Mesenchymal stem cell (in vitro differentiated cells and primary cell): ENCODE measurements at regions not wholly inside any gene's neighbourhood (a gene's known extent, or its start where the extent isn't known, plus 50 kb on each side); places are given as distances from the start of the nearest gene placed in this dataset.

ENCODE experiments used
- DNase-seq: peaks from one replicate; pipeline ENCODE4 v3.0.0-alpha.2; 2013
- H2AFZ ChIP-seq: one replicate; pipeline ENCODE4 v1.6.1; 2013; ENCODE audit warnings: low read depth, mild to moderate bottlenecking, control low read depth, inconsistent platforms, low read length, moderate library complexity
- H2AK5ac ChIP-seq: 2 replicates; pipeline ENCODE4 v1.6.1; 2013; ENCODE audit warnings: low read length, moderate library complexity, mild to moderate bottlenecking, inconsistent platforms; ENCODE audit not compliant: severe bottlenecking
- H2BK120ac ChIP-seq: one replicate; pipeline ENCODE4 v1.6.1; 2013; ENCODE audit warnings: low read depth, mild to moderate bottlenecking, inconsistent platforms, low read length, moderate library complexity
- H2BK12ac ChIP-seq, 2 experiments: one replicate each; pipeline ENCODE4 v1.6.1; 2013; ENCODE audit warnings: inconsistent platforms in 2 of 2, low read length in 2 of 2, mild to moderate bottlenecking in 2 of 2, moderate library complexity in 2 of 2, control low read depth in 1 of 2
- H2BK15ac ChIP-seq: one replicate; pipeline ENCODE4 v1.6.1; 2013; ENCODE audit warnings: mild to moderate bottlenecking, low read depth, inconsistent platforms; ENCODE audit not compliant: poor library complexity, severe bottlenecking
- H2BK5ac ChIP-seq: 2 replicates; pipeline ENCODE4 v1.6.1; 2013; ENCODE audit warnings: low read depth, mild to moderate bottlenecking, low read length, control low read depth, inconsistent platforms; ENCODE audit not compliant: poor library complexity, severe bottlenecking
- H3K14ac ChIP-seq, 2 experiments: one replicate each; pipeline ENCODE4 v1.6.1; 2013; ENCODE audit warnings: inconsistent platforms in 2 of 2, low read length in 2 of 2, control low read depth in 1 of 2, mild to moderate bottlenecking in 1 of 2, moderate library complexity in 1 of 2
- H3K18ac ChIP-seq, 2 experiments: one replicate each; pipeline ENCODE4 v1.6.1; 2013; ENCODE audit warnings: inconsistent platforms in 2 of 2, low read length in 2 of 2, control low read depth in 1 of 2, low read depth in 1 of 2, mild to moderate bottlenecking in 1 of 2
- H3K23ac ChIP-seq, 2 experiments: one replicate each; pipeline ENCODE4 v1.6.1; 2013; ENCODE audit warnings: inconsistent platforms in 2 of 2, low read length in 2 of 2, mild to moderate bottlenecking in 2 of 2, moderate library complexity in 2 of 2, control low read depth in 1 of 2
- H3K27ac ChIP-seq: 2 replicates; pipeline ENCODE4 v1.5.1; 2013; ENCODE audit warnings: mild to moderate bottlenecking, moderate library complexity, low read length, control low read depth, inconsistent platforms; ENCODE audit not compliant: poor library complexity, severe bottlenecking
- H3K27me3 ChIP-seq, 2 experiments: 2 replicates each; pipeline versions ENCODE4 v1.6.1 to v1.7.0; 2013; ENCODE audit warnings: low read length in 2 of 2, mild to moderate bottlenecking in 2 of 2, moderate library complexity in 2 of 2, control low read depth in 1 of 2, inconsistent platforms in 1 of 2; ENCODE audit not compliant: control insufficient read depth in 1 of 2, insufficient read depth in 1 of 2
- H3K36me3 ChIP-seq, 2 experiments: 2 replicates each; pipeline versions ENCODE4 v1.6.1 to v1.7.0; 2013; ENCODE audit warnings: low read length in 2 of 2, control low read depth in 1 of 2, inconsistent platforms in 1 of 2, low read depth in 1 of 2, mild to moderate bottlenecking in 1 of 2; ENCODE audit not compliant: insufficient read depth in 2 of 2, control insufficient read depth in 1 of 2
- H3K4ac ChIP-seq, 2 experiments: one replicate each; pipeline ENCODE4 v1.6.1; 2013; ENCODE audit warnings: inconsistent platforms in 2 of 2, low read length in 2 of 2, mild to moderate bottlenecking in 2 of 2, moderate library complexity in 2 of 2, control low read depth in 1 of 2, low read depth in 1 of 2
- H3K4me1 ChIP-seq: 2 replicates; pipeline ENCODE4 v1.6.1; 2013; ENCODE audit warnings: low read depth, low read length, control low read depth; ENCODE audit not compliant: control insufficient read depth, insufficient read depth
- H3K4me2 ChIP-seq: 2 replicates; pipeline ENCODE4 v1.6.1; 2013; ENCODE audit warnings: low read length, mild to moderate bottlenecking, inconsistent platforms; ENCODE audit not compliant: poor library complexity, severe bottlenecking
- H3K4me3 ChIP-seq, 2 experiments: 2 replicates each; pipeline versions ENCODE4 v1.5.1 to v1.7.0; 2013; ENCODE audit warnings: low read length in 2 of 2, mild to moderate bottlenecking in 2 of 2, control low read depth in 1 of 2, low read depth in 1 of 2; ENCODE audit not compliant: insufficient read depth in 1 of 2
- H3K79me1 ChIP-seq: replicated peaks from 2 replicates; pipeline ENCODE4 v1.6.1; 2013; ENCODE audit warnings: mild to moderate bottlenecking, control low read depth, low read length, inconsistent platforms; ENCODE audit not compliant: poor library complexity, severe bottlenecking
- H3K9ac ChIP-seq: 2 replicates; pipeline ENCODE4 v1.7.0; 2013; ENCODE audit warnings: mild to moderate bottlenecking, low read length, moderate library complexity
- H3K9me3 ChIP-seq: 2 replicates; pipeline ENCODE4 v1.7.0; 2013; ENCODE audit warnings: mild to moderate bottlenecking, low read length; ENCODE audit not compliant: control insufficient read depth
- H4K8ac ChIP-seq: one replicate; pipeline ENCODE4 v1.6.1; 2013; ENCODE audit warnings: inconsistent platforms, mild to moderate bottlenecking, low read length, moderate library complexity
- H4K91ac ChIP-seq: one replicate; pipeline ENCODE4 v1.6.1; 2013; ENCODE audit warnings: mild to moderate bottlenecking, low read length, inconsistent platforms
- WGBS: methylation state at CpG from one replicate; pipeline ENCODE4 v1.1.7; 2013; ENCODE audit warnings: mixed read lengths; 5-methylcytosine and 5-hydroxymethylcytosine counted together

- Histone ChIP-seq H3K9ac (no peak overlapping the region), H3K4me1 (no peaks in the 10 kb centered on the region), H2BK120ac (no peak overlapping the region), H4K8ac (no peak overlapping the region), H2AFZ (no peak overlapping the region), H3K27ac (no peak overlapping the region), H2BK15ac (no peak overlapping the region), H3K36me3 (no peaks in the 10 kb centered on the region), H3K9me3 (peaks cover 37% of the 10 kb centered on the region), H3K4me3 (no peak overlapping the region), H3K18ac (no peak overlapping the region), H4K91ac (no peak overlapping the region), H3K79me1 (no peaks in the 10 kb centered on the region), H2BK12ac (no peak overlapping the region), H2BK5ac (no peak overlapping the region), H3K23ac (no peak overlapping the region), H3K4ac (no peak overlapping the region), H2AK5ac (no peak overlapping the region), H3K27me3 (no peaks in the 10 kb centered on the region), H3K14ac (no peak overlapping the region), H3K4me2 (no peak overlapping the region)
- no peak for DNase-seq
- 62% methylated on average over 4 of the region's 4 CpGs for WGBS
These were observed 523.4 kb upstream of the CDH4 start for GRCh38 chr20:60728705-60729104.

DNA sequence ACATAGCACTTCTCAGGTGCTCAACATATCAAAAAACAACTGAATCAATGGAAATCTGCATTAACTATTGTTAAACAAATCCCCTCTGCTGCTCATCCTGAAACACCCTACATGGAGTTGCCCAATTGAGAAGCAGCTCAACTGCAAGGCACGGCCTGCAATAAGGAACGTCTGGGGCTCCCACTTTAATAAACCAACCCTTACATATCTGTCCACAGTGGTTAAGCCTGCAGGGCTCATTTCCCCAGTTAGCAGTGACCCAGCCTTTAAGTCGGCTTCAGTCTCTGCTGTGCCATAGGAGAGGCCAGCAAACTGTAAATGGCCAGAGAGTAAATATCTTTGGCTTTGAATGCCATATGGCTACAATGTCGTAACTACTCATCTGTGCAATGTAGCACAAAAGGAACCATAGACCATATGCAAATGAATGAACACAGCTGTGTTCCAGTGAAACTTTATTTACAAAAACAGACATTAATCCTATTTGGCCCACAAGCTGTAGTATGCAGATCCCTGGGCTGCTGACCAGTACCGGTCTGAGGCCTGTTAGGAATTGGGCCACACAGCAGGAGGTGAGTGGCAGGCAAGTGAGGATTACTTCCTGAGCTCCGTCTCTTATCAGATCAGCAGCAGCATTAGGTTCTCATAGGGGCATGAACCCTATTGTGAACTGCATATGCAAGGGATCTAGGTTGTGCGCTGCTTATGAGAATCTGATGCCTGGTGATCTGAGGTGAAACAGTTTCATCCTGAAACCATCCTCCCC is 522.7 kb upstream of the CDH4 start:
- H4K8ac ChIP-seq: no peak overlapping the region
- no peak overlapping the region for H3K4me3 ChIP-seq
- H2BK5ac ChIP-seq: no peak overlapping the region
- H3K79me1 ChIP-seq: no peaks in the 10 kb centered on the region
- H3K36me3 ChIP-seq: no peaks in the 10 kb centered on the region
- WGBS: 40% methylated on average over 7 of the region's 7 CpGs
- no peaks in the 10 kb centered on the region for H3K27me3 ChIP-seq
- H3K27ac ChIP-seq: no peak overlapping the region
- no peak overlapping the region for H2AFZ ChIP-seq
- DNase-seq: no peak
- no peak overlapping the region for H3K18ac ChIP-seq
- H3K14ac ChIP-seq: no peak overlapping the region
- H3K4me2 ChIP-seq: no peak overlapping the region
- no peak overlapping the region for H3K23ac ChIP-seq
- no peaks in the 10 kb centered on the region for H3K4me1 ChIP-seq
- H3K4ac ChIP-seq: no peak overlapping the region
- H3K9ac ChIP-seq: no peak overlapping the region
- H2AK5ac ChIP-seq: no peak overlapping the region
- H4K91ac ChIP-seq: no peak overlapping the region
- no peak overlapping the region for H2BK15ac ChIP-seq
- H2BK12ac ChIP-seq: no peak overlapping the region
- H3K9me3 ChIP-seq: peaks cover 37% of the 10 kb centered on the region
- H2BK120ac ChIP-seq: no peak overlapping the region

DNA sequence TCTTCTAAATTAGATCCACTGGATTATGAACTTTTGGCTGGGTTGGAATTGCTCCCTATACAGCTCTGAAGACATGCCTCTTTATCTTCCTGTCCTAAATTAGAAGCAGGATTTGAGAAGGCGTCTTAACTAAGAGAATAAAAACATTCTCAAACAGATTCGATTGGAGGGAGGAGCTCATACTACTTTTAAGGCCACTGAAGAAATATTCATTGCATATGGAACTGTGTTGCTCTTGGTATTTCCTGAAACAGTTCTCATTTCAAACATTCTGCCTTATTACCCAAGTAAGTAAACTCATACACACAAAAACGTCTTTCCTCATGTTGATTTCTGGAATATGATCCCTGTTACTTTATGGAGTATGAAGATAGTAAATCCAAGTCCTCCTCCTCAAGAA is 519.7 kb upstream of the CDH4 start:
- Histone ChIP-seq H2BK12ac (no peak overlapping the region), H3K4me2 (no peak overlapping the region), H2BK15ac (no peak overlapping the region), H3K4me3 (no peak overlapping the region), H3K27ac (no peak overlapping the region), H3K4ac (no peak overlapping the region), H3K4me1 (no peaks in the 10 kb centered on the region), H3K23ac (no peak overlapping the region), H3K9me3 (peaks cover 25% of the 10 kb centered on the region), H4K91ac (no peak overlapping the region), H3K79me1 (no peaks in the 10 kb centered on the region), H3K27me3 (no peaks in the 10 kb centered on the region), H2AK5ac (no peak overlapping the region), H4K8ac (no peak overlapping the region), H3K36me3 (no peaks in the 10 kb centered on the region), H3K9ac (no peak overlapping the region), H2BK5ac (no peak overlapping the region), H3K18ac (no peak overlapping the region), H2AFZ (no peak overlapping the region), H2BK120ac (no peak overlapping the region), H3K14ac (no peak overlapping the region)
- no peak for DNase-seq
- WGBS: 41% methylated on average over 2 of the region's 3 CpGs

DNA sequence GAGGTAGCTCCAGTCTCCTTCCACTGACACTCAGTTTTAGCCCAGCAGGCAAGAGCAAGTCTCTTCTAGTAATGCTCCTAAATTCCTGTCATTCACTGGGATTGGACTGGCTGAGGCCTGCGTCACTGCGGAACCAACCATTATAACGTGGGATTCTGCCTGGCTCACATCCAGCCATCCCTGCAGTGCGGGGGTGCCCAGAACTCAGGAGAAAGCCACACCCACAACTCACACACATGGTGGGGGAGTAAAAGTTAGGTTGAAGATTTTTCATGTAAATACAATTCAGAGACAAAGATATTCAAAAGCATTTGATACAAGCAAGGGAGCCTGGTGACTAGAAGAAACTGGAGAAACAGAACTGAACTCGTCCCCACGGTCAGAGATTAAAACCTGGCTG is 504.0 kb upstream of the CDH4 start:
- no peak overlapping the region for H3K4me2 ChIP-seq
- no peaks in the 10 kb centered on the region for H3K4me1 ChIP-seq
- no peak for DNase-seq
- H3K14ac ChIP-seq: no peak overlapping the region
- no peak overlapping the region for H3K9ac ChIP-seq
- no peak overlapping the region for H4K8ac ChIP-seq
- H3K27me3 ChIP-seq: no peaks in the 10 kb centered on the region
- H4K91ac ChIP-seq: no peak overlapping the region
- H2AK5ac ChIP-seq: no peak overlapping the region
- no peak overlapping the region for H3K27ac ChIP-seq
- H2BK12ac ChIP-seq: no peak overlapping the region
- H2BK15ac ChIP-seq: no peak overlapping the region
- no peak overlapping the region for H3K23ac ChIP-seq
- H3K18ac ChIP-seq: no peak overlapping the region
- no peak overlapping the region for H2BK120ac ChIP-seq
- no peak overlapping the region for H3K4ac ChIP-seq
- H2BK5ac ChIP-seq: no peak overlapping the region
- no peak overlapping the region for H2AFZ ChIP-seq
- H3K36me3 ChIP-seq: no peaks in the 10 kb centered on the region
- no peaks in the 10 kb centered on the region for H3K79me1 ChIP-seq
- H3K4me3 ChIP-seq: no peak overlapping the region
- H3K9me3 ChIP-seq: peaks cover 2% of the 10 kb centered on the region
- 77% methylated on average over 5 of the region's 6 CpGs for WGBS
